HL-60 (cell line): ENCODE measurements at regions not wholly inside any gene's neighbourhood (a gene's known extent, or its start where the extent isn't known, plus 50 kb on each side); places are given as distances from the start of the nearest gene placed in this dataset.

Experiments used
- DNase-seq, 2 experiments: peaks; one replicate each; pipeline ENCODE4 v3.0.0-alpha.2; 2010 to 2020; ENCODE audit warnings: low read depth in 1 of 2, low spot score in 1 of 2
- H3K27ac ChIP-seq: fragments of 250-450 bp; sonication (Bioruptor Pico); replicated peaks from 2 replicates; pipeline ENCODE4 v1.5.1; 2020; ENCODE audit warnings: mild to moderate bottlenecking, moderate library complexity
- H3K27me3 ChIP-seq: fragments of 250-450 bp; sonication (Bioruptor Pico); 2 replicates; pipeline ENCODE4 v1.5.1; 2021; ENCODE audit warnings: mild to moderate bottlenecking, moderate library complexity; ENCODE audit not compliant: insufficient read depth, poor library complexity, severe bottlenecking
- H3K4me3 ChIP-seq: replicated peaks from 2 replicates; pipeline ENCODE4 v1.5.1; 2011; ENCODE audit warnings: mild to moderate bottlenecking, control low read depth, low read length; ENCODE audit not compliant: insufficient read depth
- GABPA ChIP-seq: IDR thresholded peaks from 2 replicates; pipeline ENCODE4 v1.6.1; 2012; ENCODE audit warnings: low read depth
- POLR2AphosphoS5 ChIP-seq: IDR thresholded peaks from 2 replicates; pipeline ENCODE4 v1.6.1; 2012; ENCODE audit warnings: low read depth
- SPI1 ChIP-seq: IDR thresholded peaks from 2 replicates; pipeline ENCODE4 v1.6.1; 2012; ENCODE audit warnings: low read depth, mild to moderate bottlenecking, borderline replicate concordance
- TF ChIP-seq, protein P1 (sequence below): IDR thresholded peaks from 2 replicates; pipeline ENCODE4 v1.6.1; 2012; ENCODE audit warnings: low read depth; ENCODE audit not compliant: insufficient replicate concordance
- TF ChIP-seq, protein P2 (sequence below): IDR thresholded peaks from one replicate; pipeline ENCODE4 v1.5.1; 2011; ENCODE audit warnings: low read length, control low read depth, inconsistent platforms; ENCODE audit not compliant: insufficient read depth

DNA sequence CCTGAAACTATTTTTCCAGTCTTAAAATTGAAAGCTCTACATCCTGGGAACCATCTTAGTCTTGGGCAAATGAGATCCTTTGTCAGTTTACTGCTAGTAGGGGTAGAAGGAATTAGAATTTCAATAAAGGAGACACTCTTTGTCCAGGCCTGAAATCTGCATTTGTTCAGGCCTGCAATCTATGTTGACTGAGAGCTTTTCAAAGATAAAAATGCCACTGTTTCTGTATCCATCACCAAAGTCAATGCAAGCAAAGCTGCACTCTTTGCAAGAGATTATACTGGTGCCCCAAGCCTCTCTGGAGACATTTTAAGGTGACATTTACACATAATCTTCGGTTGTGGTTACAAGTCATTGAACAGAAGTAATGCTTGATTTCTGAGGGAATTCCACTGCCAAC is 135.7 kb downstream of the CTH start:
- Histone ChIP-seq H3K4me3 (no peak overlapping the region), H3K27ac (no peak overlapping the region), H3K27me3 (peaks cover 3% of the 10 kb centered on the region)
- TF ChIP-seq SPI1 (no peak), POLR2AphosphoS5 (no peak), GABPA (no peak)
- TF ChIP-seq, protein P1, sequence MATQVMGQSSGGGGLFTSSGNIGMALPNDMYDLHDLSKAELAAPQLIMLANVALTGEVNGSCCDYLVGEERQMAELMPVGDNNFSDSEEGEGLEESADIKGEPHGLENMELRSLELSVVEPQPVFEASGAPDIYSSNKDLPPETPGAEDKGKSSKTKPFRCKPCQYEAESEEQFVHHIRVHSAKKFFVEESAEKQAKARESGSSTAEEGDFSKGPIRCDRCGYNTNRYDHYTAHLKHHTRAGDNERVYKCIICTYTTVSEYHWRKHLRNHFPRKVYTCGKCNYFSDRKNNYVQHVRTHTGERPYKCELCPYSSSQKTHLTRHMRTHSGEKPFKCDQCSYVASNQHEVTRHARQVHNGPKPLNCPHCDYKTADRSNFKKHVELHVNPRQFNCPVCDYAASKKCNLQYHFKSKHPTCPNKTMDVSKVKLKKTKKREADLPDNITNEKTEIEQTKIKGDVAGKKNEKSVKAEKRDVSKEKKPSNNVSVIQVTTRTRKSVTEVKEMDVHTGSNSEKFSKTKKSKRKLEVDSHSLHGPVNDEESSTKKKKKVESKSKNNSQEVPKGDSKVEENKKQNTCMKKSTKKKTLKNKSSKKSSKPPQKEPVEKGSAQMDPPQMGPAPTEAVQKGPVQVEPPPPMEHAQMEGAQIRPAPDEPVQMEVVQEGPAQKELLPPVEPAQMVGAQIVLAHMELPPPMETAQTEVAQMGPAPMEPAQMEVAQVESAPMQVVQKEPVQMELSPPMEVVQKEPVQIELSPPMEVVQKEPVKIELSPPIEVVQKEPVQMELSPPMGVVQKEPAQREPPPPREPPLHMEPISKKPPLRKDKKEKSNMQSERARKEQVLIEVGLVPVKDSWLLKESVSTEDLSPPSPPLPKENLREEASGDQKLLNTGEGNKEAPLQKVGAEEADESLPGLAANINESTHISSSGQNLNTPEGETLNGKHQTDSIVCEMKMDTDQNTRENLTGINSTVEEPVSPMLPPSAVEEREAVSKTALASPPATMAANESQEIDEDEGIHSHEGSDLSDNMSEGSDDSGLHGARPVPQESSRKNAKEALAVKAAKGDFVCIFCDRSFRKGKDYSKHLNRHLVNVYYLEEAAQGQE: no peak
- no peak for DNase-seq

DNA sequence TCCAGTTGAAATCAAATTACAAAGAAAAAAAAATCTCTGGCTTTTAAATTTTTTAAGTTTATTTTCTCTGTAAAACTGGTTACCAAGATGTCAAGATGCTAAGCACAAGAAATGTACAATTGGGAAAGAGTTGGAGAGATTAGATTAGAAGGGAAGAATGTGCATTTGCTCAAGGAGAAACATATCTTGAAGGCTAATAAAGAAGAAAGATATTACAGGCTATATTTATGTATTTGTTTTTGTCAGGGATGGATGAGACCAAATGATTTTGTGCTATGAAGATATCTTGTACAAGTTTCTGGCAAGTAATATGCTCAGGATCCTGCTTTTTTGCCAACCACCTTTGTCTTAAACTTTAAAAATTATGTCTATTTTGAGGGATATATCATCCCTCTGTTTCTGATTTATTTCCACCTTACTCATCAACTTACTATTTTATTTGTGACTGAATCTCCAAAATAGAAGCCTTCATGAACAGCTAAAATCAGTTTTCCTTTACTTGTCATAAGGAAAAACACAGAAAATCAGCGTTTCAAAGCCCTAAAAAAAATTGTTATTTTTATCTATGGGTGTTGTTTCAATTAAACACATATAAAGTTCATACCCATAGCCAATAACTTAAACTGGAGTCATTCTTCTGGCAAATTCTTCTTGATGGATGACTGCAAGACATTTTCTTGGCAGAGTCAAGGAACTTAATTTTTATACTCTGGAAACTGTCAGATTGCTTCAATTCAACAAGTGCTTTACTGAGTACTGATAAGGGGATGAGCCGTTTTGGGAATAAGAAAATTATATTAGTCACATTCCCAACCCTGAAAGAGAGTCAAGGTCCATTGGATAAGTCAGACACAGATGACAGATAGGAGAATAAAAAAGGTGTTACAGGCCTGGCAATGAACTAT is 141.8 kb downstream of the CTH start:
- no peak for DNase-seq
- no peak overlapping the region for H3K27ac ChIP-seq
- H3K27me3 ChIP-seq: no peaks in the 10 kb centered on the region
- no peak overlapping the region for H3K4me3 ChIP-seq
- TF ChIP-seq GABPA (no peak), POLR2AphosphoS5 (no peak), SPI1 (no peak)
- TF ChIP-seq, protein P2, sequence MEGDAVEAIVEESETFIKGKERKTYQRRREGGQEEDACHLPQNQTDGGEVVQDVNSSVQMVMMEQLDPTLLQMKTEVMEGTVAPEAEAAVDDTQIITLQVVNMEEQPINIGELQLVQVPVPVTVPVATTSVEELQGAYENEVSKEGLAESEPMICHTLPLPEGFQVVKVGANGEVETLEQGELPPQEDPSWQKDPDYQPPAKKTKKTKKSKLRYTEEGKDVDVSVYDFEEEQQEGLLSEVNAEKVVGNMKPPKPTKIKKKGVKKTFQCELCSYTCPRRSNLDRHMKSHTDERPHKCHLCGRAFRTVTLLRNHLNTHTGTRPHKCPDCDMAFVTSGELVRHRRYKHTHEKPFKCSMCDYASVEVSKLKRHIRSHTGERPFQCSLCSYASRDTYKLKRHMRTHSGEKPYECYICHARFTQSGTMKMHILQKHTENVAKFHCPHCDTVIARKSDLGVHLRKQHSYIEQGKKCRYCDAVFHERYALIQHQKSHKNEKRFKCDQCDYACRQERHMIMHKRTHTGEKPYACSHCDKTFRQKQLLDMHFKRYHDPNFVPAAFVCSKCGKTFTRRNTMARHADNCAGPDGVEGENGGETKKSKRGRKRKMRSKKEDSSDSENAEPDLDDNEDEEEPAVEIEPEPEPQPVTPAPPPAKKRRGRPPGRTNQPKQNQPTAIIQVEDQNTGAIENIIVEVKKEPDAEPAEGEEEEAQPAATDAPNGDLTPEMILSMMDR: no peak
- TF ChIP-seq, protein P1: no peak

DNA sequence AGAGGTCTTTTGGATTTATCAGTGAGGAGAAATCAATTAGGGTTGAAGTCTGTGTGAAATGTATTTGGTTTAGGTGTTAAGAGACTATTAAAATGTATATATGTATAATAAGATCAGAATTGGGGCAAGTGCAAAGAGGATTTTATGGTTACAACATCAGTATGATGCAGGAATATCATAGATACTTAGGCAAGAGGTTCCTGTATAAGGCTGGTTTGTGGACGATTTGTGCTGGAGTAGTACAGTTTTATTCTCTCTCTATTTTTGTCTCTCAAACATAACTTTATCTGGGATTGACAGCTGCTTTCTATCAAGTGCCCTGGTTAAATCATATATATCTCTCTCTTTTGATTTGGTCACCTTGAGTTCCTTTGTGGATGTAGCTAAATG is 142.5 kb downstream of the CTH start:
- Histone ChIP-seq H3K27ac (no peak overlapping the region), H3K4me3 (no peak overlapping the region), H3K27me3 (no peaks in the 10 kb centered on the region)
- no peak for DNase-seq
- TF ChIP-seq, protein P2: no peak
- no peak for TF ChIP-seq POLR2AphosphoS5
- no peak for TF ChIP-seq SPI1
- no peak for TF ChIP-seq GABPA
- TF ChIP-seq, protein P1: no peak
